GM12891 (cell line): ENCODE measurements at regions not wholly inside any gene's neighbourhood (a gene's known extent, or its start where the extent isn't known, plus 50 kb on each side); places are given as distances from the start of the nearest gene placed in this dataset.

ENCODE experiments used
- DNase-seq: peaks from one replicate; pipeline ENCODE4 v3.0.0; 2011; ENCODE audit warnings: low spot score; ENCODE audit not compliant: insufficient read length
- FAIRE-seq: peaks from 2 replicates; lab custom pipeline; 2011; peaks lifted over from hg19 to GRCh38; lab: Jason Lieb, UNC
- PAX5 ChIP-seq: IDR thresholded peaks from 2 replicates; pipeline ENCODE4 v1.6.1; 2011; ENCODE audit warnings: low read length, moderate library complexity, mild to moderate bottlenecking; ENCODE audit not compliant: insufficient read depth, severe bottlenecking
- POLR2A ChIP-seq: IDR thresholded peaks from 2 replicates; pipeline ENCODE4 v1.6.1; 2011; ENCODE audit warnings: low read depth, low read length, control low read depth
- POLR2AphosphoS5 ChIP-seq: IDR thresholded peaks from 2 replicates; pipeline ENCODE4 v1.6.1; 2011; ENCODE audit warnings: low read depth, low read length, control low read depth
- POU2F2 ChIP-seq: IDR thresholded peaks from 2 replicates; pipeline ENCODE4 v1.6.1; 2011; ENCODE audit warnings: low read depth, mild to moderate bottlenecking, control low read depth, low read length, moderate library complexity
- SPI1 ChIP-seq: IDR thresholded peaks from 2 replicates; pipeline ENCODE4 v1.6.1; 2011; ENCODE audit warnings: low read depth, low read length, control low read depth
- TAF1 ChIP-seq: IDR thresholded peaks from 2 replicates; pipeline ENCODE4 v1.6.1; 2011; ENCODE audit warnings: low read depth, low read length, control low read depth

- FAIRE-seq (no peak), DNase-seq (no peak)
- no peak for TF ChIP-seq PAX5
- no peak for TF ChIP-seq TAF1
- no peak for TF ChIP-seq POU2F2
- TF ChIP-seq SPI1: no peak
- no peak for TF ChIP-seq POLR2A
- no peak for TF ChIP-seq POLR2AphosphoS5
Measured at GRCh38 chr7:47643716-47644400, 61.9 kb upstream of the TNS3 start.

GRCh38 chr7:47640265-47640664, 58.4 kb upstream of the TNS3 start:
- TF ChIP-seq PAX5: no peak
- TF ChIP-seq POLR2A: no peak
- TF ChIP-seq POU2F2: no peak
- no peak for TF ChIP-seq POLR2AphosphoS5
- TF ChIP-seq SPI1: no peak
- TF ChIP-seq TAF1: no peak
- FAIRE-seq (no peak), DNase-seq (no peak)

GRCh38 chr7:47639495-47640110, 57.7 kb upstream of the TNS3 start:
- DNase-seq (no peak), FAIRE-seq (no peak)
- no peak for TF ChIP-seq SPI1

GRCh38 chr7:47638679-47639315, 56.9 kb upstream of the TNS3 start:
- DNase-seq: no peak
- no peak for FAIRE-seq
- TF ChIP-seq SPI1: no peak
- no peak for TF ChIP-seq POLR2A
- no peak for TF ChIP-seq POLR2AphosphoS5
- TF ChIP-seq POU2F2: no peak
- TF ChIP-seq TAF1: no peak
- no peak for TF ChIP-seq PAX5

GRCh38 chr7:47636433-47637175, 54.7 kb upstream of the TNS3 start:
- no peak for TF ChIP-seq POLR2AphosphoS5
- no peak for TF ChIP-seq SPI1
- no peak for TF ChIP-seq POLR2A
- no peak for TF ChIP-seq POU2F2
- no peak for TF ChIP-seq TAF1
- TF ChIP-seq PAX5: no peak
- FAIRE-seq (no peak), DNase-seq (no peak)

- DNase-seq (no peak), FAIRE-seq (no peak)
- TF ChIP-seq POU2F2: no peak
- TF ChIP-seq TAF1: no peak
- no peak for TF ChIP-seq POLR2AphosphoS5
- TF ChIP-seq SPI1: no peak
- no peak for TF ChIP-seq PAX5
- TF ChIP-seq POLR2A: no peak
Measured at GRCh38 chr7:47636081-47636432, 54.1 kb upstream of the TNS3 start.

- no peak for FAIRE-seq
- DNase-seq: no peak
- TF ChIP-seq SPI1: no peak
- no peak for TF ChIP-seq PAX5
- TF ChIP-seq POLR2AphosphoS5: no peak
- no peak for TF ChIP-seq POU2F2
- no peak for TF ChIP-seq POLR2A
- no peak for TF ChIP-seq TAF1
Measured at GRCh38 chr7:47635091-47636080, 53.5 kb upstream of the TNS3 start.

- TF ChIP-seq PAX5 (no peak), POLR2AphosphoS5 (no peak), POU2F2 (no peak), POLR2A (no peak), SPI1 (no peak), TAF1 (no peak)
- DNase-seq (no peak), FAIRE-seq (no peak)
Measured at GRCh38 chr7:47634273-47634672, 52.4 kb upstream of the TNS3 start.
